NCI-H2171 treated with DMSO at 0.1 percent for 48 hours (cell line): ENCODE measurements at regions not wholly inside any gene's neighbourhood (a gene's known extent, or its start where the extent isn't known, plus 50 kb on each side); places are given as distances from the start of the nearest gene placed in this dataset.
A peak's percentile ranks its signal among the peaks of the same experiment; 100 is the strongest.
"Not testable (repeated sequence)": the region's sequence is repeated elsewhere in the genome, so short reads cannot be mapped to it uniquely, and the experiment has no call there.

Experiments used
- DNase-seq: peaks from one replicate; lab custom pipeline; 2025; lab: John Stamatoyannopoulos, UW

DNA sequence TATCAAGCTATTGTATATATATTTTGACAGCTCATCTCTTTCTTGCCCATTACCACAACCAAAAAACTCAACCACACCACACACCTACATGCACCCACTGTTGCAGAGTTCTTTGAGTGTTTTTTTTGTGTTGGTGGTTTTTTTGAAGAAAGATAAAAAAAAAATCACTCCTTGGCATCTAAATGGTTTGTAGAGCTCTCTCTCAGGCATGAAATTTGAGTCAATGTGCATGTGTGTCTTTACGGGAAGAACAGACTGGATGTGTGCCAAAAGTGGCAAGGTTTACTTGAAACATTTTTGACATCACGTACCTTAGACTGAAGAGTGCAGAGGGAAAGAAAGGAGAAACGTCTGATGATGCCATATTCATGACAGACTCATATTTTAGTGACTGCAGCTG is 154.2 kb downstream of the FHIP1A start:
- peak; percentile 92 for DNase-seq

GRCh38 chr4:151564321-151564720 is 155.3 kb downstream of the FHIP1A start:
- DNase-seq = no peak

DNA sequence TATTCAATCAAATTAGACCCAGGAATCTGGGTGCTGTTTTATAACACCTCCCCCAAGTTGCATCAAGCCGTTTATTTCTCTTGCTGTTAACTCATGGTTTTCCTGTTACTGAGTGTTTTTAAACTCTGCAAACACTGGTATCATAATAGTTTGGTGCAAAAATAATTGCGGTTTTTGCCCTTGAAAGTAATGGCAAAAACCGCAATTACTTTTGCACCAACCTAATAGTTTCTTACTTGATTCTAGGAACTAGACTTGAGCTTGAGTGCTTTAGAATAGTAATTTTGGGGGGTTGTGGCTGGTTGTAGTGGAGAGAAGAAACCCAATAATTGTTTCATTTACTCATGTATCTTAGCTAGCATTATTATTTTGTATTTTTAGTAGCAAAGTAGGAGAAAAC is 156.6 kb downstream of the FHIP1A start:
- no peak for DNase-seq

GRCh38 chr4:151566053-151566452 is 157.1 kb downstream of the FHIP1A start:
- DNase-seq = no peak

GRCh38 chr4:151567056-151567455 is 158.1 kb downstream of the FHIP1A start:
- DNase-seq = no peak

DNA sequence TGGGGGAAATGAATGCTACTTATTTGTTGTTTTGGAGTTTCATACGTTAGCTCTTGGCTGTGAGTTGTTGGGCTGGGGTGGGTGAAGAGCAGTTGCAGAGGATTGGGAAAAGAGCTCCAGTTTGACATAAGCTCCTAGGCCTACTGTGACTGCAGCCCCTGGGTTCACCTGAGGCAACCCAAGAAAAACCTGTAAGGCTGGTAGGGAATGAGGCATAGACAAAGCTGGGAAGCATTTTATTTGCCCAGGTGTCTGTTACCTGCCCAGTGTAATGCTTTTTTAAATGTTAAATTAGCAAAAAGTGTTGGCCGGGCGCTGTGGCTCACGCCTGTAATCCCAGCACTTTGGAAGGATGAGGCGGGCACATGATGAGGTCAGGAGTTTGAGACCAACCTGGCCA is 160.0 kb downstream of the FHIP1A start:
- DNase-seq = no peak

DNA sequence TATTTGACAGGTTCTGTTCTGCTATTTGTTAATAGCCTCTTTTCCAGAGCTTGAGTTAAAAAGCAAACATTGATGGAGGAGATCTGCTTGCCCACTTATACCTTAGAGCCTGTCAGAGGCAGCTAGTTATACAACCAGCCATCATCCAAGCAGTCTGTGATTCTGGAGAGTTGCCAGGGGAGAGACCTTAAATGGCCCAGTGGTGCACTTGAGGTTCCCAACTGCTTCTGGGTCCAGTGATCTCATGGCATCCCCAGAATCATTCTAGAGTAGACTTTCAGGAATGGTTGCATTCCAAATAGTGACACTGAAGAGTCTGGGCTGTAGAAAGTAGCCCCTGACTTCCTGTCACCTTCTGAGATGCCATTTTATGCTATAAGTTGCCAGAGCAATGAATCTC is 160.7 kb downstream of the FHIP1A start:
- DNase-seq = no peak

- DNase-seq = no peak
Measured at GRCh38 chr4:151573474-151573873, 164.5 kb downstream of the FHIP1A start.

DNA sequence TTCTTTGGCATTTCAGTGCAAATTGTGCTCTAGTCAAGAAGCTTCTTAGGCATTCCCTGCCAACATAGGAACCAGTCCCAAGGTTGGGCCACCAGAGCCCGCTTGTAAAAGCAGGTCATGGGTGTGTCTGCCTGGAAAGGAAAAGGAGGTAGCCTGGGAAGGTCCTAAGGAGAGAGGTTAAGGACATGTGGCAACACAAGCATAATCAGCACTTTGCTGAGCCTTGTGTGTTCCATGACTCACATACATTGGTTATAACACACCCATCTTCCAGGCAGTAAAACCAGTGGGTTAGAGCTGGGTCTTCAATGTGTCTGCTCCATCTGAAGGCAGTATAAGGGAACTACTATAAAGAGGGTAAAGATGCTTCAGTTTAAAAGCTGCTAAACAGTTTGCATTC is 165.0 kb downstream of the FHIP1A start:
- DNase-seq = no peak

- no peak for DNase-seq
Measured at GRCh38 chr4:151574968-151575367, 166.0 kb downstream of the FHIP1A start.

DNA sequence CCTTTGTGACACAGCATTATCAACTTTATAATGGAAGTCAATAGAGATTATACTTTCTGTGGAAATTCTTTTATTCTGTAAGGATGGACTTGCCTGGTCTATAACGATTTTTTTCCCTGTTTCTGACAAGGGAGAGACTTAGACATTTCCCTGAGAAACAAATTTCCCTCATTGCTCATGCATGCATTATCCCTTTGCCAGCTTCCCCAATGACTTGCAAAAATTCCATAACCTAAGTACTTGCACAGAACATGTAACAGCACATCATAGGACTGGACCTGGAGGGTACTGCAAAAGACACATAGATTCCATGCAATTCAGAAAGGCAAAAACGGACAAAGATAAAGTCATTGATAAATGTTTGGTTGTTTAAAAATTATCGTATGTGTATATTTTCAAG is 166.7 kb downstream of the FHIP1A start:
- DNase-seq = no peak

DNA sequence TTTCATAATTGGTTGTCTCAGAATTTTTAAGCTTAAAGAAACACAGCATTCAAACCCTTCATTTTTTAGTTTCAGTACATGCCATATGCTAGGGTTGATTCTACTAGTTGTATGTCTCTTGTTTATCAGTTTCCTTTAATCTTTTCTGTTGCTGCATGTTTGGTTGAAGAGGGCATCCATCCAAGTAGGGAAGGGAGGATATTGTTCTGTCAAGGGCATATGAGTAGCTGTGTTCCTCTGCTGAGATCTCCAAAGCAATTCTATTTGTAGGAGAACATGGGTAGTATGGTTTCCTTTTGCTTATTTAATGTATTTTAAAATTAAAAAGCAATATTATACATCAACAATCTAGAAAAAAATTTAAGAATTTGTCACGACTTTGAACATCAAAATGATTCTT is 167.7 kb downstream of the FHIP1A start:
- DNase-seq = no peak

DNA sequence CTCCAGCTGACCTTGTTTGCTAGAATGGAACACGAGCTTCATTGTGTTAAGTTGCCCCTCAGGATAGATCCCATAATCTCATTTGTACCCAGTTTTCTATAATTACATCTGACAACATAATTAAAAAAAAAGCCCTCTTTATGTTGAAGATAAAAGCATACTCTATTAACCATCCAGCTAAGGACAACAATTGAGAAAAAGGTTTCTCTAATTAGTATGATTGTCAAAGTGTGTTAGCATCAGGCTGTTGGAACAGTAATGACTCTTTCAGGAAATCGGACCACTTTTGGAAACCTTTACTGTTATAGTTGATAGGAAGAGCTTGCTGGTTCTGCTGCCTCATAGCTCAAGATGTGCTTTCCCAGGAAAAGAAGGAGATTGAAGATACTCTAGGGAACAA is 172.6 kb downstream of the FHIP1A start:
- DNase-seq = peak; percentile 38

GRCh38 chr4:151582098-151582497 is 173.1 kb downstream of the FHIP1A start:
- peak; percentile 38 for DNase-seq

- DNase-seq = no peak
Measured at GRCh38 chr4:151583157-151583914, 174.4 kb downstream of the FHIP1A start.

GRCh38 chr4:151584101-151584500 is 175.1 kb downstream of the FHIP1A start:
- no peak for DNase-seq

GRCh38 chr4:151595629-151596028 is 165.2 kb downstream of the GATB start:
- not testable (repeated sequence) for DNase-seq

GRCh38 chr4:151597691-151598090 is 163.1 kb downstream of the GATB start:
- DNase-seq = not testable (repeated sequence)

DNA sequence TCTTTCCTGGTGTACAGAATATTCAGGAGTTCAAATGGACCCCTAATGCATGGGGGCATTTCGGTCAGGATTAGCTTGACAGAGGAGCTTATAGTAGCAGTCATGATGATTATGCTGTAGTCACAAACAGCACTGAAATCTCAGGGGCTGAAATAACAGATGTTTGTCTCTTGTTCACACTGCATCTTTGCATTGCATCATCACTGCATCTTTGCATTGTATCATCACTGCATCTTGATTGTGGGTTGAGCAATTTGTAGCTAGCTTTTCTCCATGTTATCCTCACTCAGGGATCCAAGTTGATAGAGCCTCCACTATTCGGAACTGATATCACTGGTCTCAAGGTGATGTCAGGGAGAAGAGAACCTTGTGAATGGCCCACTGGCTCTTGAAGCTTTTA is 160.9 kb downstream of the GATB start:
- DNase-seq = no peak

- DNase-seq = no peak
Measured at GRCh38 chr4:151600432-151600831, 160.4 kb downstream of the GATB start.

DNA sequence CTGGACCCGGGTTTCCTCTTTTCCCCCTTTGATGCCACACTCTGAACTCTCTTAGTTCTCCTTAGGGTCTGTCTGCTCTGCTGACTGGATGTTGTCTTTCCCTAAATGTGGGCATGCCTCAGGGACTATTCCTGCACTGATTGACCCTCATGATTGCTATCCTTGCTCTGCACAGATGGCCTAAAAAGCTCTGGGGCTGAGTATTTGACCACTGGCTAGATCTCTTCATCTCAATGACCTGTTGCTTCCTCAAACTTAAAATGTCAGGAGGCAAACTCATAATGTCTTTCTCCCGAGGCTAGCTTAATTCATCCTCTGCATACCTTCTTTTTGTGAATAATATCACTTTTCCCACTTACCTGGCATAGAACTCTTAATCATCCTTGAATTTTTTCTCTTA is 157.4 kb downstream of the GATB start:
- DNase-seq = no peak

DNA sequence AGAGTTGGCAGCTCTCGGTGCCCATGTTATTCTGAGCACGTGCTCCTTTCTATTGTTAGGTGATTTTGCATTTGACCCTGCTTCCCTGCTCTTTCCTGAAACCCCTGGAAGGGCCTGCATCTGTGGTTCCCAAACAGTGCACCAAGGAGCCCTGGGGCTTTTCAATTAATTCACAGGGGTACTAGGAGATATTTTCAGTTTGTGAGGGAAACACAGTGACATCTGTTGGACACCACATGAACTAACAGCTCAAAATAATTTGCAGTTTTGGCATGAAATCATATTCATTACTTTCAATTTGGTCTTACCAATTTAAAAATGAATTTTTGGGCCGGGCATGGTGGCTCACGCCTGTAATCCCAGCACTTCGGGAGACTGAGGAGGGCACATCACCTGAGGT is 156.6 kb downstream of the GATB start:
- no peak for DNase-seq

- no peak for DNase-seq
Measured at GRCh38 chr4:151605215-151605614, 155.6 kb downstream of the GATB start.

DNA sequence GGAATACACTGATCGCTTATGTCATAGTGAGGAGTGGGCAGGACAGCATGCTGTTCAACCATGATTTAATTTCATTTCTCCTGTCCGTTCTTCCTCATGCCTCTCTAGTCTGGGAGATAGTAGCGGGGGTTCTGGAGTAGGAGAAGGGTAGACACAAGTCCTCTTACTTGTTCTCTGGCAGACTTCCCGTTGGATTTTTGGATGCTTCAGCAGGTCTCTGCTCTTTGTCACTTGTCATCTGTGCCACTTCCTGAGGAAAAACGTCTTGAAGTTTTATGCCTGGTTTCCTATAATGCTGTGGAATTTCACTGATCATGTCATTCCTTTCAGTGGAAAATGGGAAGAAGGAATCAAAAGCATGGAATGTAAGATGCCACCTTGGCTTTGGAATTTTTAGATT is 154.7 kb downstream of the GATB start:
- no peak for DNase-seq
